HL-60 (cell line): ENCODE measurements at regions not wholly inside any gene's neighbourhood (a gene's known extent, or its start where the extent isn't known, plus 50 kb on each side); places are given as distances from the start of the nearest gene placed in this dataset.

Experiments
- DNase-seq, 2 experiments: peaks; one replicate each; pipeline ENCODE4 v3.0.0-alpha.2; 2010 to 2020; ENCODE audit warnings: low read depth in 1 of 2, low spot score in 1 of 2
- H3K27ac ChIP-seq: fragments of 250-450 bp; sonication (Bioruptor Pico); replicated peaks from 2 replicates; pipeline ENCODE4 v1.5.1; 2020; ENCODE audit warnings: mild to moderate bottlenecking, moderate library complexity
- H3K27me3 ChIP-seq: fragments of 250-450 bp; sonication (Bioruptor Pico); 2 replicates; pipeline ENCODE4 v1.5.1; 2021; ENCODE audit warnings: mild to moderate bottlenecking, moderate library complexity; ENCODE audit not compliant: insufficient read depth, poor library complexity, severe bottlenecking
- H3K4me3 ChIP-seq: replicated peaks from 2 replicates; pipeline ENCODE4 v1.5.1; 2011; ENCODE audit warnings: mild to moderate bottlenecking, control low read depth, low read length; ENCODE audit not compliant: insufficient read depth
- GABPA ChIP-seq: IDR thresholded peaks from 2 replicates; pipeline ENCODE4 v1.6.1; 2012; ENCODE audit warnings: low read depth
- POLR2AphosphoS5 ChIP-seq: IDR thresholded peaks from 2 replicates; pipeline ENCODE4 v1.6.1; 2012; ENCODE audit warnings: low read depth
- SPI1 ChIP-seq: IDR thresholded peaks from 2 replicates; pipeline ENCODE4 v1.6.1; 2012; ENCODE audit warnings: low read depth, mild to moderate bottlenecking, borderline replicate concordance
- TF ChIP-seq, protein P1 (sequence below): IDR thresholded peaks from 2 replicates; pipeline ENCODE4 v1.6.1; 2012; ENCODE audit warnings: low read depth; ENCODE audit not compliant: insufficient replicate concordance
- TF ChIP-seq, protein P2 (sequence below): IDR thresholded peaks from one replicate; pipeline ENCODE4 v1.5.1; 2011; ENCODE audit warnings: low read length, control low read depth, inconsistent platforms; ENCODE audit not compliant: insufficient read depth

DNA sequence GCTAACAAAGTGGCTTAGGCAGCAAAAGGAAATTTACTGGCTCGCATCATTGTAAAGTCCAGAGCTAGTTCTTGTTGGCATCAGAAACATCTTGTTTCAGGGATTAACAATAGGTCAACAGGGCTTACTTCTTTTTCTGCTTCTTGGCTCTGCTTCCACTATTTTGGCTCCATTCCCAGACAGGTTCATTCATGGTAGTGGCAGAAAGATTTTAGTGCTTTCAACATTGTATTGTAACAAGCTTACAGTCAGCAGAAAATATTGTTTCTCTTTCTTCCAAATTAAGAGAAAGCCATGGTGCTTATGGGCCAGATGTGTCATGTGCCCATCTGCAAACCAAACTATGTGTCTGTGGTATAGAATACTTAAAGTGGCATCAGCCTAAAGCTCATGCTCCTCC, 315.6 kb downstream of the RAB38 start:
- H3K27ac ChIP-seq: no peak overlapping the region
- no peaks in the 10 kb centered on the region for H3K27me3 ChIP-seq
- no peak overlapping the region for H3K4me3 ChIP-seq
- DNase-seq: no peak
- TF ChIP-seq SPI1: no peak
- TF ChIP-seq POLR2AphosphoS5: no peak
- TF ChIP-seq, protein P1, sequence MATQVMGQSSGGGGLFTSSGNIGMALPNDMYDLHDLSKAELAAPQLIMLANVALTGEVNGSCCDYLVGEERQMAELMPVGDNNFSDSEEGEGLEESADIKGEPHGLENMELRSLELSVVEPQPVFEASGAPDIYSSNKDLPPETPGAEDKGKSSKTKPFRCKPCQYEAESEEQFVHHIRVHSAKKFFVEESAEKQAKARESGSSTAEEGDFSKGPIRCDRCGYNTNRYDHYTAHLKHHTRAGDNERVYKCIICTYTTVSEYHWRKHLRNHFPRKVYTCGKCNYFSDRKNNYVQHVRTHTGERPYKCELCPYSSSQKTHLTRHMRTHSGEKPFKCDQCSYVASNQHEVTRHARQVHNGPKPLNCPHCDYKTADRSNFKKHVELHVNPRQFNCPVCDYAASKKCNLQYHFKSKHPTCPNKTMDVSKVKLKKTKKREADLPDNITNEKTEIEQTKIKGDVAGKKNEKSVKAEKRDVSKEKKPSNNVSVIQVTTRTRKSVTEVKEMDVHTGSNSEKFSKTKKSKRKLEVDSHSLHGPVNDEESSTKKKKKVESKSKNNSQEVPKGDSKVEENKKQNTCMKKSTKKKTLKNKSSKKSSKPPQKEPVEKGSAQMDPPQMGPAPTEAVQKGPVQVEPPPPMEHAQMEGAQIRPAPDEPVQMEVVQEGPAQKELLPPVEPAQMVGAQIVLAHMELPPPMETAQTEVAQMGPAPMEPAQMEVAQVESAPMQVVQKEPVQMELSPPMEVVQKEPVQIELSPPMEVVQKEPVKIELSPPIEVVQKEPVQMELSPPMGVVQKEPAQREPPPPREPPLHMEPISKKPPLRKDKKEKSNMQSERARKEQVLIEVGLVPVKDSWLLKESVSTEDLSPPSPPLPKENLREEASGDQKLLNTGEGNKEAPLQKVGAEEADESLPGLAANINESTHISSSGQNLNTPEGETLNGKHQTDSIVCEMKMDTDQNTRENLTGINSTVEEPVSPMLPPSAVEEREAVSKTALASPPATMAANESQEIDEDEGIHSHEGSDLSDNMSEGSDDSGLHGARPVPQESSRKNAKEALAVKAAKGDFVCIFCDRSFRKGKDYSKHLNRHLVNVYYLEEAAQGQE: no peak
- TF ChIP-seq GABPA: no peak
- TF ChIP-seq, protein P2, sequence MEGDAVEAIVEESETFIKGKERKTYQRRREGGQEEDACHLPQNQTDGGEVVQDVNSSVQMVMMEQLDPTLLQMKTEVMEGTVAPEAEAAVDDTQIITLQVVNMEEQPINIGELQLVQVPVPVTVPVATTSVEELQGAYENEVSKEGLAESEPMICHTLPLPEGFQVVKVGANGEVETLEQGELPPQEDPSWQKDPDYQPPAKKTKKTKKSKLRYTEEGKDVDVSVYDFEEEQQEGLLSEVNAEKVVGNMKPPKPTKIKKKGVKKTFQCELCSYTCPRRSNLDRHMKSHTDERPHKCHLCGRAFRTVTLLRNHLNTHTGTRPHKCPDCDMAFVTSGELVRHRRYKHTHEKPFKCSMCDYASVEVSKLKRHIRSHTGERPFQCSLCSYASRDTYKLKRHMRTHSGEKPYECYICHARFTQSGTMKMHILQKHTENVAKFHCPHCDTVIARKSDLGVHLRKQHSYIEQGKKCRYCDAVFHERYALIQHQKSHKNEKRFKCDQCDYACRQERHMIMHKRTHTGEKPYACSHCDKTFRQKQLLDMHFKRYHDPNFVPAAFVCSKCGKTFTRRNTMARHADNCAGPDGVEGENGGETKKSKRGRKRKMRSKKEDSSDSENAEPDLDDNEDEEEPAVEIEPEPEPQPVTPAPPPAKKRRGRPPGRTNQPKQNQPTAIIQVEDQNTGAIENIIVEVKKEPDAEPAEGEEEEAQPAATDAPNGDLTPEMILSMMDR: no peak

DNA sequence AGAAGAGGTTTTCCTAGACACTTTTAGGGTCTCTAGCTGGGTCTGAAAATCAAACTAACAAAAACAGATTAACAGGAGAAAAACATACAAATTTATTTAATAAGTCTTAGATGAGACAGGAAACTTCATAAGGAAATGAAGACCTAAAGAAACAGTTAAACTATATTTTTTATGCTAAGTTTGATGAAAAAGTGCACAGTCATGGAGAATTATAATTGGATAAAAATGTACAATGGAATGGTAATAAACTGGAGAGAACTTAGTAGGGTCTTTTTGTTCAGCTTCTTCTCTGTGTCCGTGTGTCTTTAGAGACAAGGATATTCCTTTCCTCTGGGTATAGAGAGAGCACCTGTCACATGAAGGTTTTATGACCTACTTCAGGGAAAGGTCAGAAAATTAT, 323.4 kb downstream of the RAB38 start:
- TF ChIP-seq, protein P1: no peak
- TF ChIP-seq GABPA (no peak), POLR2AphosphoS5 (no peak), SPI1 (no peak)
- TF ChIP-seq, protein P2: no peak
- no peak for DNase-seq
- no peaks in the 10 kb centered on the region for H3K27me3 ChIP-seq
- H3K27ac ChIP-seq: no peak overlapping the region
- no peak overlapping the region for H3K4me3 ChIP-seq

DNA sequence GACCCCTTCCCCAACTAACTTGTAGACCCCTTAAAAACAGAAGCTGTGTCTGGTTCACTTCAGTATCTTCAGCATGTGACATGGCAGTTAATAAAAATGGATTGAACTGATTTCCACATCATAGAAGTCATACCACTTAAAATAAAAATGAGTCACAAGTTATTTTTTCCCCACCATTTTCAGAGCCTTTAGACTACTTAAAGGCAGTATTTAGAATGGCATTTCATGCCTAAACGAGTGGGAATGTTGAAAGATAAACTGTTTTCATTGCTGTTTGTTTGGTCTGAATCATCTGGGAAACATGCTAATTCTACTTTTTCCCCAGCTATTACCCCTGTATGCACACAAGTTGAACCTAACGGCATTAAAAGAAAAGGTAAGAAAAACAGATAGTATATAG, 324.0 kb downstream of the RAB38 start:
- TF ChIP-seq SPI1 (no peak), POLR2AphosphoS5 (no peak), GABPA (no peak)
- TF ChIP-seq, protein P1: no peak
- TF ChIP-seq, protein P2: no peak
- Histone ChIP-seq H3K27ac (no peak overlapping the region), H3K4me3 (no peak overlapping the region), H3K27me3 (no peaks in the 10 kb centered on the region)
- DNase-seq: no peak
